HG03432 (cell line): ENCODE measurements at regions not wholly inside any gene's neighbourhood (a gene's known extent, or its start where the extent isn't known, plus 50 kb on each side); places are given as distances from the start of the nearest gene placed in this dataset.
A peak's percentile ranks its signal among the peaks of the same experiment; 100 is the strongest.

ENCODE experiments used
- ATAC-seq: cut with Tn5 transposase; IDR thresholded peaks from one replicate; pipeline ENCODE4 v1.9.1; 2021; ENCODE audit warnings: mild to moderate bottlenecking, moderate library complexity; ENCODE audit not compliant: unreplicated experiment

DNA sequence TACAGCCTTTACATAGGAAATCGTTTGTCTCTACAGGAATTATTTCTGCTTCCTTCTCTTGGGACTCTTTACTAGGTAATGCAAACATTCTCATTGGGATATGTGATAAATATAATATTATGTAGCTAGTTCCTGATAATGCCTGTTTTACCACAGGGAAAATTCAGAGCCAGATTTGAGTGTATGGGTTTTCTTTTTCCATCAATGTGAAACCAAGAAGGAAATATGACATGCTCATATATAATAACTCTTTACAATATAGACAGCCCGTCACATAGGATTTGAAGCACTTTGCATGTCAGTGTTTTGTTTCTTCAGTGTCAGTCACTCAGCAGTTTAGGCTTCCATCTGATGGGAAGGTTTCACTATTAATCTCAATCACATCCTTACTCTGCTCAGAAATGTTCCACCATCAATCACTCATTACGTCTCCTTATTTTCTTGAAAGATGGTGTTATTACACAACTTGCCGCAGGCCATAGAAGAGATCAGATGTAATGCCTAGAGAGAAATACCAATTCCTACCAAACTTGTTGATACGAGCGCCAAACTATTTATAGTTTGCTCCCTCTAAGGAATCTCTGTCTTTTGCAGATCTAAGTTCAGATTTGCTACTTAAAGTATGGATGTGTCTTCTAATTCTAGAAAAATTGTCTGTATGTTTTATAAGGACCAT is 314.8 kb downstream of the DIPK2A start:
- ATAC-seq: no peak

DNA sequence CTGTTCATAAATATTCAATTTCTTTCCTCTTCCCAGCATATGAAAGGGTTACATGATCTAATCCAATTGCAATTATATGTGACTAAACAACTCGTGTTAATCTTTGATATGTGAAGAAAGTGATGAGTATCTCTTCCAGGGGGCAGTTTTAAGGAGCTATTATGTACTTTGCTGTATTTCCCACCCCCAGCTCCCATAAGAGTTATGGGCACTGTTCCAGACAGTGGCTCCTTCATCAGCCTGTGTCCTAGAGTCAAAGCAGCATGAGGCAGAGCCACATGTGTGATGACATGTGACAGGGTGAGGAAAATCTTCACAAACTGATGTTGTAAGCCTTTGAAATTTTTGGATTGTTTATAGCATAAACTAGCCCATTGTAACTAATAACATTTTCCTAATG is 315.4 kb downstream of the DIPK2A start:
- ATAC-seq: no peak

DNA sequence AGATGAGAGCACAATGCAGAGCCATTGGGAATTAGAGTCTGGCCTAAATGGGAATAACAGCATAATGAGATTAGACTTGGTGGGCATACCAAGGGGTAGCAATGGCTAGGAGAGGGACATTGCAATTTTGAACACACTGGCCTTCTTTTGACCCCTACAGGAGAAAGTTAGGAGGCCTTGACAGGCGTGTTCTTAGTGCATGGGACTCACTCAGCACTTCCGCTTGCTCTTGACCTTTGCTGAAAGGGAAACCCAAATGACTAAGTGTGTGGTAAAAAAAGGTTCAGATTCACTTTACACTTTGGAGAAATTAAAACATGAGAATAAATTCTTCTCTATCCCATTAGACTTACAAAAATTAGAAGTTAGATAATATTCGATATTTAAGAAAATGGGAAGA is 317.4 kb downstream of the DIPK2A start:
- ATAC-seq: no peak

DNA sequence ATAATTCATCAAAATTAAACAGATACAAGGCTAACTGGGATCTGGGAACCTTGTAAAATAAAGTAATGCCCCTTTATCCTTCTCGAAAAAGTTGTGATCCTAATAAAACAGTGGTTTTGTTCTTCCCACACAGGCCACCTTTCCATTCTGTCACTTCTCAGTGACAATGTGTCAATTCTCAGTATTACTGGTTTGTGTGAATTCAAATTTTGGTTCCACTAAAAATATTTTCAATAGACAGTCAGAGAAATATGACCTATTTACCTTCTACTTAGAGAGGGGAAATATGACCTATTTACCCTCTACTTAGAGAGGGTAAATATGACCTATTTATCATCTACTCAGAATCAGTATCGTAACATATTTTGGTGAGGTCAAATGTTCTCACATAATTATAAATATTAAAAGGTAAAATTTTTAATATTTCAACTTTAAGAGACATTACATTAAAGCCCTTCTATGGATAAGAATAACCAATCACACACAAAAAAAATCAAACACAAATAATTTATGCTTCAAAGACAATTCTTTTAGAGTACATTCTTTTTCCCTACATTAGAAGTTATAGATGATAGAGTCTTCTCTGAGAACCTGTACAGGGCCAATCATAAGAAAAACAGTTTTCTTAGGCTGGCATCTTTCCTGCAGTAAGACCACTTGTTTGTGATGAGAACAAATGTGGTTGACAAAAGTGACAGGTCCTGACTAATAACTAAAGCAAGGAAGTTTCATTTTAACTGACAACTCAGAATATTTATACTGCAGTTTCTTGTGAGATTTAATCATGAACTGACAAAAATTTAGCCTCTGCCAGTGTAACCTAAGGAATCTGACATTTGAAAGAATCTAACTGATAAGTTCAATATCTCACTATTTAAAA is 323.3 kb downstream of the DIPK2A start:
- peak; percentile 87 for ATAC-seq

DNA sequence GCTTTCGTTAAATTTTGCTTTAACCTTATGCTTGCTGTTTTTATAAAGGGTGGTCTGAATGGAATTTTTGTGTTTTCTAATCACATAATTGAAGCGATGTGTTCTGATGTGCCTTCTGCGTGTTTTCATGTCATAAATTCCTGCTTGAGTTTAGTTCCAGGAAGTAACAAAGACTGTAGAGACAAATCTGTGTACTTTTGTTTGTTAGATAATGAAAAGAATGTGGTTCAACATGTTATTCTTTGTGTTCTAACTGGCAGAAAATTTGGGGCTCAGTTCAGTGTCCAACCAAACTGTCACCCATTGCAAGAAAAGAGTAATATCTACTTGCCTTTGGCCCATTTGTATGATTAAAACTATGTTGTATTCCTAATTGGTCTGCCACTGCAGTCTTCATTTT is 324.0 kb downstream of the DIPK2A start:
- no peak for ATAC-seq

DNA sequence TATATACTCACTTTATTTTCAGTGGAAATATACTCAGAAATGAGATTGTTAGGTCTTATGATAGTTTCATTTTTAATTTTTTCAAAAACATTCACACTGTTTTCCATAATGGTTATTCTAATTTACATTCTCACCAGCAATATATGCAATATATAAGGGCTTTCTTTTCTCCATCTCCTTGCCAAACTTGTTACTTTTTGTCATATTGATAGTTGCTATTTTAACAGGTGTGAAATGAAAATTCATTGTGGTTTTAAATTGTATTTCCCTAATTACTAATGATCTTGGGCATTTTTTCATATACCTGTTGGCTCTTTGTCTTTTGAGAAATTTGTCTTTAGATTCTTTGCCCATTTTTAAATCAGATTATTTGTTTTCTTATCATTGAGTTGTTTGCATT is 325.2 kb downstream of the DIPK2A start:
- peak; percentile 41 for ATAC-seq

DNA sequence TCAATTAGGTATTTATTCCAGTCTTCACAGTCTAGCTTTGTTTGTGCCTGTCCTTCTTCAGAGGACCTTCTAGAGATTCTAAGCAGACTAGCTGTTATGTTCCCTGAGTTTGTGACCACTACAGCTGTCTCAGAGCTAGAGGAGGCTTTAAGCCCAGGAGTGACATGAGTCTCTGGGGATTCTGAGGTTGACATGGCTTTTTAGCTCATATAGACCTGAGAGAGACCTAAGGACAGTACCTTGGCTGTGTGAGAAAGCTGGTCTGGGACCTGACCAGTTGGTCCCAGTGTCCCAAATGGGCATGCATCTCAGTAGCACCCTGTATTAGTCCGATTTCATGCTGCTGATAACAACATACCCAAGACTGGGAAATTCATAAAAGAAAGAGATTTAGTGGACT is 330.2 kb downstream of the DIPK2A start:
- ATAC-seq: no peak

DNA sequence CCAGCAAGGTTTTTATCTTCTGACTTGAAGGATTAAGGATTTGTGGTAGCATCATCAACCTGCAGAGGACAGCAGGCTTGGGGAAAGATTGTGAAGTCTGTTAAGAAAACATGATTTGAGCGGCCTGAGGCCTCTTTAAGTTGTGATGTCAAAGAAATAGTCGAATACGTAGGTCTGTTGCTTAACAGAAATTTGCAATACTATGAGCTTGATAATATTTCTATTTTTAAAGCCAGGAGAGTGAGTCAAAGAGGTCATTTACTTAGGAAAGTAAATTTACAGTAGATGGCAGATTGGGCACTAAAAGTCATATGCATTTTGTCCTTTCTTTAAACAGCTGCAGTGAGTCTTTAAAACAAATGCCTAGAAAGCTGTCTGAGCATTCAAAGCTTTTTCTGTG is 336.3 kb downstream of the DIPK2A start:
- no peak for ATAC-seq

DNA sequence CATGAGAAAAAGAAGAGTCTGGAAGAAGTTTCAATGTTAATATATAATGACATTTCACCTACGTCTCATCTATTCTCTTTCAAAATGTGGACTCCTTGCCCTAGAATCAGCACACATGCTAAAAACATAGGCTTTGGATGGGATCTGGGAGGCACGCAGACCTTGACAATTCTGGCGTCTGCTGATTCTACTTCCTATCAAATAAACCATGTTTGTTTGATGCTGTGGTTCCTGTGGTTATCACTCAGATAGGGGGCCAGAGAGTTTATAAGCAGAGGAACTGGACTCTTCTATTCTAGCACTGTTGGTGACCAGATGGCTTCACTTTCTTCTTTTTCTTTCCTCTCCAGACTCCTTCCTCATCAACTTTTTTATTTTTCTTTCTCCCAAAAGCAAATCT is 336.8 kb downstream of the DIPK2A start:
- no peak for ATAC-seq

DNA sequence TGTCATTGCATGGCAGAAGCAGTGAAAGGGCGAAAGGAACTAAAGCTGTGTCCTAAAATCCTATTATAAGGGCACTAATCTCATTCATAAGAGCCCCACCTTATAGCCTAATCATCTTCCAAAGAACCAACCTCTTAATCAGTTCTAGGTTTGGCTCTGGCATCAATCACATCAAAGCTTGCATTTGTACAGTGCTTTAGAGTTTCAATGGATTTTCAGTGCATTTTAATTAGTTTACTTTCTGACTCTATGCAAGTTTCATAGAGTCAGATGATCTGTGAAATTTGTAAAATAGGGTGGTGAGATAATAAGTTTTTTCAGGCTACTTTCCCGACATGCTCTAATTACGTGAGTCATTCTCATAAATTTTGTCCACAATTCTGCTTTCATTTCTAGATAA is 341.1 kb downstream of the DIPK2A start:
- ATAC-seq: no peak

DNA sequence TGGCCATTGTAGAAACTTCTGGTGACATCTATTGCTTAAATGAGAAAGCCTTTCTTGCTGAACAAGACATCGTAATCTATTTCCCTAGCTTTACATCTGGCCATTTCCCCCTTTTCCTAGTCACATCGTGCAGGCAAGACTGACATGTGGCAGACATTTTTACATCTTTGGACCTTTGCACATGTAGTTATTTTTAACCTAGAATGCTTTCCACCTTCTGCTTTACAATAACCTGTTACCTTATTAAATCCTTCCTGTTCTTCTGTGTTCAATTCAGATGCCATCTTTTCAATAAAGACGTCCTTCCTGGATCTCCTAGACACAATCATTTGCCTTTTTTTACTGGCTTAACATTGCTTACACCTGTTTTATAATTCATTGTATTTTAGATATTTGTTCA is 343.3 kb downstream of the DIPK2A start:
- ATAC-seq: no peak

DNA sequence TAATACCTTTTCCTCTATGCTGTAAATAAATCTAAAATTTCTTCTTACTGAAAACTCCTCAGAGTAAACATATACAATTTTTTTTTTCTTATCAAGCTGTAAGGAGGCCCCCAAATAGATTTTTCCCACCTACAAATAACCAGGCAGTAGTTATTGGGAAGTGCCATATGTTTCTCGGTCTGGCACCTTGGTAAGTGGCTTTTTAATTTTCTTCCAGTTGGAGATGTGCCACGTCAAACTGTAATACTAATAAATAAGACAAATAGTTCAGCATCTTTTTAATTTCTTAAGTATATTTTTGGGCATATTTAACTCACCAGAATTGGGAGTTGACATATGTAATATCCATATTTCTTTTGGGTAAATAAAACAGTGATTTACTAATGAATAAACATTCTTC is 346.3 kb downstream of the DIPK2A start:
- ATAC-seq: no peak

DNA sequence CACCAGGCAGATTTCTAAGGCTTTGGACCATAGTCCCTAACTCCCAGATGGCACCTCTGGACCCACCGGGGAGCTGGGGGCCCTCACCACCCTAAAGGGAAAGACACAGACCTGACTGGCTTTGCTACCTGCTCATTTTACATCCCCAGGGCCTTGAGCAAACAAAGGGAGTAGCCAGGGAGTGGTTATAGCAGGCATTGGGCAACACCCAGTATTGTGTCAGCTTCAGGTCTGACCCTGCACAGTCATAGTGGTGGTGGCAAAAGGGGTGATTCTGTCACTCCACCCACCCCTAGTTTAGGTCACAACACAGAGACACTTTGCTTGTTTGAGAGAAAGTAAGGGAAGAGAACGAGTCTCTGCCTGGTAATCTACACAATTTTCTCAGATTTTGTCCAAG is 352.5 kb downstream of the DIPK2A start:
- no peak for ATAC-seq

DNA sequence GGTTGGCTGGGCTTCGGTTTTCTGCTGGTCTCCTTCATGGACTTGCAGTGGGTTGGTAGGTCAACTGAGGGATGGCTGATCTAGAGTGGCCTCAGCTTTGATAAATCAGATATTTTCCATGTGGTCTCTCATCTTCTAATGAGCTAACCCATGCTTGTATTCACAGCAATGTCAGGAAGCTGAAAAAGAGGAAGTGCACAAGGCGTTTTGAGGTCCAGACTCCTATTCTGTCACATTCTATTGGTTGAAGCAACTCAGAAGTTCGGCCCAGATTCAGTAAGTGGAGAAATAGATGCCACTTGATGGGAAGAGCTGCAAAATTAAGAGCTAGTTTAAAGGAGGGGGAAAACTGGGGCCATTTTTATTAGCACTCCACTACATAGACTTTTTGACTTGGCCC is 361.2 kb downstream of the DIPK2A start:
- no peak for ATAC-seq

DNA sequence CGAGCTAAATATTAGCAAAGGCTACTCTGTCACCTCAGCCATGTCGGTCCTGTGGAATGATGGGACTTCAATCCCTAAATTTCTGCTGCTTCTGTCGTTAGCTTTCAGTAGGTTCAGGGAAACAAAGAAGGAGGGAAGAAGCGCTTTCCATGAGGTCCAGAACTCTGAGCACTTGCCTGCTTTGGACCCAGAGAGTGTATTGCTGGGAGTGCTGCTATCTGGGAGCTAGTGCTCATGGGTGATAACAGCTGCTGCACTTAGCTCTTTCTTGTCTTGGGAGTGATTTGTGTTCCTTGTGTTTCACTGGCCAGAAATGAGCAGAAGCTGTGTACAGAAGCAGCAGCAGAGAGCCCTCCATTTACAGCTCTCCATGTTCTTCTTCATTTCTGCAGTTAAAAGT is 369.8 kb downstream of the DIPK2A start:
- ATAC-seq: no peak

DNA sequence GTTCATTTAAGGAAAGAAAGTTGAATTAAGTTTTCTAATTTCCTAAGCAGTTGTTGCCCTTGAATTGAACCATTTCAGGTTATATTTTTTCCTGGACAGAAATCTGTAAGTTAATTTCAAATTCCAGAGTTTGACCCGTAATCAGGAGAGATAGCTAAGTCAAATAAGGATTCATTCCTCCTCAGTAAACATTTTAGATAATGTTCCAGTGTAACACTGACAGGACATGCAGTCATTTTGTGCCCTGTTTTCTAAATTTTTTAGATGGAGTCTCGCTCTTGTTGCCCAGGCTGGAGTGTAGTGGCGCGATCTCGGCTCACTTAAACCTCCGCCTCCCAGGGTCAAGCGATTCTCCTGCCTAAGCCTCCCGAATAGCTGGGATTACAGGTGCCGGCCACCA is 371.7 kb downstream of the DIPK2A start:
- no peak for ATAC-seq

DNA sequence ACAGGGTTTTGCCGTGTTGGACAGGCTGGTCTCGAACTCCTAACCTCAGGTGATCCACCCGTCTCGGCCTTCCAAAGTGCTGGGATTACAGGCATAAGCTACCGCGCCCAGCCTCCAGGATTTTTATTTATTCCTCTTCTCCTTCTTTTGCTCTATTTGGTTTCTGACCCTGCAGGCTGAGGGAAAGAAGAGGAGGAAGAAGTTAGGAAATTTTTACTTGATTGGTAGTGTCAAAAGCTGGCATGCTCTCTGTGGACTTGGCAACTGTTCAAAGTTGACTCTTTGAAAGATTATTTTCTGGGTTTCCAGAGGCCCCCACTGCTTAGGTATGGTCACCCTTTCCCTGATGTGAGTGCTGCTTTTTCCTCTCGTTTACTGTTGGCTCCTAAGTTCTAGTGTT is 372.2 kb downstream of the DIPK2A start:
- no peak for ATAC-seq

DNA sequence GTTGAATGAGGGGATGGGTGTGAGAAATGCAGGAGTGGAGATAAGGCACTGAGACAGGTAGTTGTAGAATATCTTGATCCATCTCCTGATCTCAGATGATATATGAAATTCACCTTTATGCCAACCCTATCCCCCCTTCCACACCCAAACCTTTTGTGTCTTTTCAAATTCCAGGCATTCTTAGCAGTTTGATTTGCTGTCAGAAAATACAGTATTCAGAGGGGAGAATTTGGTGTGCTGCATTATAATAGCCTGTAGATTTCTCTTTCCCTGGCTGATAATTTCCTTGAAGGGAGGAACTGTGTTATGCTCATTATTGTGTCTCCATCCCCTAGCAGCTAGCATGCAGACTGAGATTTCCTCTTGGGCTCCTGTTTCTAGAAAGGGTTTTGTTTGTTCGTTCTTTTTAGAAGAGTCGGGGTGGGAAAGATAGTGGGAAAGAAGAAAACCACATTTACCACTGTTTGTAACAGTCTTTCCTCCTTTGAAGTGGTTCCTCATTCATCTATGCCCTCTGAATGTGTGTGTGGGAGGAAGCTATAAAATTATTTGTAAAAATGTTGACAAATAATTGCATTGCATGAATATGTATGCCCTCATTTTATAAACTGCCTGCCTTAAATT is 373.4 kb downstream of the DIPK2A start:
- no peak for ATAC-seq

DNA sequence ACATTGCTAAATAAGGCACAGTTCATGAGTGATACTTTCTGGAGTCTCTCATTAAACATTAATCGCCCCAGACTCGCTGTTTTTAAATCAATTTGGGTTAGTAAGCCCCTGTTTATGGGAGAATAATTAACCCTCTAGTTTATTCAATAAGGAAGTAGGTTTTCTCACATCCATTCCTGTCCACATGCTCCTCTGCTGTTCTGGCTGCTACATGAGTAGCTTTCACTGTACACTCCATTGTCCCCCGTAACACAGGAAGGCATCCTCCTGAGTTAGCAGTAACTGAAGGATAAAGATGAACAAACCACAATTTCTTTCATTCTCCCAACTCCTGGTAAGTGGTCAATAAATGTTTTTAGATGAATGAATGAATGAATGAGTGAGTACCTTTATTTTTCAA is 378.5 kb downstream of the DIPK2A start:
- no peak for ATAC-seq

DNA sequence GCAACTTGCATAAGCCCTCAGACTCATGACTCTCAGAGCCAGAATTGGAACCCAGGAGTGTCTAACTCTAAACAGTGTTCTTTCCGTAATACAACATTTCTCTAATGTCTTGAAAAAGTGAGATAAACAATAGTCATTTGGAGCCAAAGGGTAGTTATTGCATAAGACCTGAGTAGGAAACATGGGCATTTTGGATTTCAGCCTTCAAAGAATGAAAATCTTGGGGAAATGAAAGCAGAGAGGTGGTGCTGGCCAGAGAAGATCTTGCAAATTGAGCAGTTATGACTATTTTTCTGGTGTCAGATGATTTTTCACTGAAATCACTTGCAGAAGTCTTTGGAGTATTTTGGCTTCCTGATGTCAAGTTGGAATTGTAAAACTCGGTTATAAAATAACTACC is 379.4 kb downstream of the DIPK2A start:
- ATAC-seq: no peak

DNA sequence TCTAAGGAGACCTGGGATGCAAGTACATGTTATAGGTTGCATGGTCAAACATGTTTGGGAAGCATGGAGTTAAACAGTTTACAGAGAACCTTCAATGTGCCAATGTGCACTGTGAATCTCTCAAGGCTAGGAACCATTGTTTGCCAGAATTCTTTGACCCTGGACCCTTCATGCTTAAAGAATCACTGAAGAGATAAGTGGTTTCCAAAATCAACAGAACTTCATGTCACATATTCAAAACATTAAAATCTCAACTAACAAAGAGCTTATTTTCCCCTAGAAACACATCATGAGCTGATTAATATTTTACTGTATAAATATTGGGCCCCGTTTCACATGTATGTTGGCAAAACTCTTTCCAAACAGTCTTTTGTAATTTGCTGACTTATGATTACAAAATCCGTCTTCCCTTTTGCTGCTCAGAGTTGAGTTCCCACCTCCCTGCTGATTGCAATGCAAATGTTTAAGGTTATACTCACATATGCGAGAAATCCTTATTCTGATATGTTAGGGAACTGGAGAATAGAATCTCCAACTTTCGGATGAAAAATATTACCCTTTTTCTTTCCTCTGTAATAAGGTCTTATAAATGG is 380.2 kb downstream of the DIPK2A start:
- no peak for ATAC-seq

DNA sequence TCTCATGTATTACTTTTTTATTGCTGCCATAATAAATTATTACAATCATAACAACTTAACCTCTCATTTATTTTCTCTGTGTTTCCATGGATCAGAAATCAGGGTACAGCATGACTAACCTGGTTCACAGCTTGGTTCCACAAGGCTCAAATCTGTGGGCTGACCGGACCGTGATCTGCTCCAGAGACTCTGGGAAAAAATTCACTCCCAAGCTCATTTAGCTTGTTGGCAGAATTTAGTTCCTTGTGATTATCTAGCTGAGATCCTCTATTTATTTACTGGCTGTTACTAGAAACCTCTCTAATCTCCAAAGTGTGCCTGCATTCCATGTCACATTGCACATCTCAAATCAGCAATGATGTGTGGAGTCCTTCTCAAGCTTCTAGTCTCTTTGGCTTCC is 386.6 kb downstream of the DIPK2A start:
- no peak for ATAC-seq
